PC-3 (cell line): ENCODE measurements at regions not wholly inside any gene's neighbourhood (a gene's known extent, or its start where the extent isn't known, plus 50 kb on each side); places are given as distances from the start of the nearest gene placed in this dataset.

Source experiments
- ATAC-seq: fragments of 200-7000 bp; cut with Tn5 transposase; 2 replicates; pipeline ENCODE4 v1.9.1; 2020; ENCODE audit warnings: mild to moderate bottlenecking, moderate library complexity
- BruUV-seq: library from RNA; stranded (reverse); fragments of 400-500 nt; replicated peaks from 2 replicates; lab custom pipeline; 2021; lab: Mats Ljungman, UMichigan
- CTCF ChIA-PET: fragments of 300-600 bp; sonication (Branson Sonifier 250); formaldehyde crosslinking; loops from one replicate; lab custom pipeline; 2022; ENCODE audit warnings: antibody characterized with exemption; lab: Charles Lee
- POLR2A ChIA-PET: fragments of 300-600 bp; sonication (Branson Sonifier 250); formaldehyde crosslinking; loops from one replicate; lab custom pipeline; 2022; ENCODE audit warnings: antibody characterized with exemption; ENCODE audit not compliant: unreplicated experiment; lab: Charles Lee
- DNase-seq: peaks from one replicate; pipeline ENCODE4 v3.0.0-alpha.2; 2015
- H2AFZ ChIP-seq: fragments of 300-600 bp; sonication (generic); 2 replicates; pipeline ENCODE4 v1.6.0; 2016; ENCODE audit warnings: antibody characterized with exemption, low read length
- H3F3A ChIP-seq: fragments of 300-600 bp; sonication (generic); one replicate; pipeline ENCODE4 v1.6.0; 2017; ENCODE audit warnings: antibody characterized with exemption, low read length, control low read depth, mild to moderate bottlenecking; ENCODE audit not compliant: unreplicated experiment
- H3K27ac ChIP-seq: fragments of 300-600 bp; sonication (generic); 2 replicates; pipeline ENCODE4 v1.5.1; 2016; ENCODE audit warnings: mild to moderate bottlenecking, low read length
- H3K27me3 ChIP-seq: fragments of 300-600 bp; sonication (generic); 2 replicates; pipeline ENCODE4 v1.6.1; 2016; ENCODE audit warnings: low read length, mixed read lengths
- H3K36me3 ChIP-seq: fragments of 300-600 bp; sonication (generic); 2 replicates; pipeline ENCODE4 v1.6.1; 2016; ENCODE audit warnings: low read depth, mixed run types, low read length, mixed read lengths
- H3K4me1 ChIP-seq: fragments of 300-600 bp; sonication (generic); 2 replicates; pipeline ENCODE4 v1.5.1; 2016; ENCODE audit warnings: low read length; ENCODE audit not compliant: insufficient read depth
- H3K4me2 ChIP-seq: fragments of 300-600 bp; sonication (generic); 2 replicates; pipeline ENCODE4 v1.6.0; 2016; ENCODE audit warnings: low read length
- H3K4me3 ChIP-seq: fragments of 300-600 bp; sonication (generic); 2 replicates; pipeline ENCODE4 v1.5.1; 2016; ENCODE audit warnings: mild to moderate bottlenecking, low read length, mixed read lengths
- H3K79me2 ChIP-seq: fragments of 300-600 bp; sonication (generic); 2 replicates; pipeline ENCODE4 v1.6.1; 2017; ENCODE audit warnings: low read length, mixed read lengths
- H3K9ac ChIP-seq: fragments of 300-600 bp; sonication (generic); 2 replicates; pipeline ENCODE4 v1.6.0; 2016; ENCODE audit warnings: mild to moderate bottlenecking, low read length
- H3K9me2 ChIP-seq: fragments of 300-600 bp; sonication (generic); replicated peaks from 2 replicates; pipeline ENCODE4 v1.6.1; 2016; ENCODE audit warnings: mixed run types, low read length, mixed read lengths
- H3K9me3 ChIP-seq: fragments of 300-600 bp; sonication (generic); 2 replicates; pipeline ENCODE4 v1.6.1; 2016; ENCODE audit warnings: low read length, mixed read lengths
- H4K20me1 ChIP-seq: fragments of 300-600 bp; sonication (generic); 2 replicates; pipeline ENCODE4 v1.6.1; 2016; ENCODE audit warnings: low read length, mixed read lengths
- CTCF ChIP-seq: fragments of 300-600 bp; sonication (generic); conservative IDR thresholded peaks from 2 replicates; pipeline ENCODE4 v1.5.1; 2017; ENCODE audit warnings: antibody characterized with exemption, low read depth, mild to moderate bottlenecking, low read length
- EZH2 ChIP-seq: fragments of 300-600 bp; sonication (generic); IDR thresholded peaks from one replicate; pipeline ENCODE4 v1.6.1; 2017; ENCODE audit warnings: antibody characterized with exemption, mild to moderate bottlenecking, low read length; ENCODE audit not compliant: unreplicated experiment
- EZH2phosphoT487 ChIP-seq: fragments of 300-600 bp; sonication (generic); IDR thresholded peaks from 2 replicates; pipeline ENCODE4 v1.6.1; 2018; ENCODE audit warnings: mild to moderate bottlenecking, antibody characterized with exemption, low read length, borderline replicate concordance
- intact Hi-C: fragments of 100-400 bp; cut with micrococcal nuclease; formaldehyde crosslinking; loops from 2 replicates; pipeline ENCODE4 v1.9.0; 2023

- H4K20me1 ChIP-seq, result no peaks in the 10 kb centered on the region
- H3K27ac ChIP-seq, result no peak overlapping the region
- ChIA-PET CTCF (no interaction called here), POLR2A (no interaction called here)
- TF ChIP-seq EZH2phosphoT487, result no peak
- no peak for TF ChIP-seq CTCF
- no peak for TF ChIP-seq EZH2
- no peak overlapping the region for H3K4me2 ChIP-seq
- H3K36me3 ChIP-seq, result no peaks in the 10 kb centered on the region
- no peak for ATAC-seq
- no peaks in the 10 kb centered on the region for H3K9me2 ChIP-seq
- no peak overlapping the region for H2AFZ ChIP-seq
- H3K9me3 ChIP-seq, result no peaks in the 10 kb centered on the region
- H3K9ac ChIP-seq, result no peak overlapping the region
- intact Hi-C loops, result no loop called here
- no peaks in the 10 kb centered on the region for H3K27me3 ChIP-seq
- no peak for DNase-seq
- H3K4me1 ChIP-seq, result no peaks in the 10 kb centered on the region
- H3K4me3 ChIP-seq, result no peak overlapping the region
- no TSS peak for BruUV-seq
- no peaks in the 10 kb centered on the region for H3K79me2 ChIP-seq
- no peaks in the 10 kb centered on the region for H3F3A ChIP-seq
Observed at GRCh38 chr16:22734368-22734767, 79.6 kb upstream of the HS3ST2 start.

- Histone ChIP-seq H2AFZ (no peak overlapping the region), H3K9me3 (no peaks in the 10 kb centered on the region), H3K4me2 (no peak overlapping the region), H3K4me1 (no peaks in the 10 kb centered on the region), H3K9me2 (no peaks in the 10 kb centered on the region), H3K27me3 (no peaks in the 10 kb centered on the region), H3K36me3 (no peaks in the 10 kb centered on the region), H3F3A (no peaks in the 10 kb centered on the region), H3K4me3 (no peak overlapping the region), H4K20me1 (no peaks in the 10 kb centered on the region), H3K27ac (no peak overlapping the region), H3K79me2 (no peaks in the 10 kb centered on the region), H3K9ac (no peak overlapping the region)
- intact Hi-C loops, result no loop called here
- no peak for ATAC-seq
- BruUV-seq, result no TSS peak
- DNase-seq, result no peak
- no peak for TF ChIP-seq EZH2phosphoT487
- TF ChIP-seq EZH2, result no peak
- no peak for TF ChIP-seq CTCF
- POLR2A ChIA-PET, result no interaction called here
- CTCF ChIA-PET, result no interaction called here
Observed at GRCh38 chr16:22736791-22737190, 77.2 kb upstream of the HS3ST2 start.

- ChIA-PET CTCF (no interaction called here), POLR2A (no interaction called here)
- no TSS peak for BruUV-seq
- H4K20me1 ChIP-seq, result no peaks in the 10 kb centered on the region
- ATAC-seq, result no peak
- no peaks in the 10 kb centered on the region for H3K9me3 ChIP-seq
- no peaks in the 10 kb centered on the region for H3F3A ChIP-seq
- H3K4me3 ChIP-seq, result no peak overlapping the region
- H3K27me3 ChIP-seq, result no peaks in the 10 kb centered on the region
- DNase-seq, result no peak
- H3K79me2 ChIP-seq, result no peaks in the 10 kb centered on the region
- H3K27ac ChIP-seq, result no peak overlapping the region
- TF ChIP-seq CTCF (no peak), EZH2phosphoT487 (no peak), EZH2 (no peak)
- H3K4me2 ChIP-seq, result no peak overlapping the region
- intact Hi-C loops, result no loop called here
- H3K9ac ChIP-seq, result no peak overlapping the region
- no peaks in the 10 kb centered on the region for H3K9me2 ChIP-seq
- H3K36me3 ChIP-seq, result no peaks in the 10 kb centered on the region
- no peak overlapping the region for H2AFZ ChIP-seq
- no peaks in the 10 kb centered on the region for H3K4me1 ChIP-seq
Observed at GRCh38 chr16:22739077-22739476, 74.9 kb upstream of the HS3ST2 start.
